ENCODE measurements at regions not wholly inside any gene's neighbourhood (a gene's known extent, or its start where the extent isn't known, plus 50 kb on each side); places are given as distances from the start of the nearest gene placed in this dataset.

DNA sequence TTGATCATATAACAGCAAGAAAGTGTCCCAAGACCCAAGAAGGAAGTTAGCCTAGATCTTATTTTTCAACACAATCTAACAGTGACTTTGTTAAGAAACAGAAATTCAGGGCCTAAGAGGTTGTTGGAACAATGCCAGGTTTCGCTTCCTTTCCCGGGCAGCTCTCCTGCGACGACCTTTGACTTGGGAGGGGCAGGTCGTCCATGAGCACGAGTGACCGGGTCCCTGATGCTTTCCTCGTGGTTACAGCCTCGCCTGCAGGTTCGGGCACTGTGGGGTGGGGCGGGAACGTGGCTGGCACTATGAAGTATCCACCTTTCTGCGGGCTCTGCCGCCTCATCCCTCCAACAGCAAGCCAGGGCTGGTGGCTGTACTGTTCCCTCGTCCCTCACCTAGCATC is 90.1 kb upstream of the RGMA start:
- DNase-seq (ENCODE audit: low spot score) = no peak
- no peak for FAIRE-seq

- DNase-seq (ENCODE audit: low spot score) = no peak
- no peak for FAIRE-seq
These were observed 89.4 kb upstream of the RGMA start for GRCh38 chr15:93178371-93178770.

DNA sequence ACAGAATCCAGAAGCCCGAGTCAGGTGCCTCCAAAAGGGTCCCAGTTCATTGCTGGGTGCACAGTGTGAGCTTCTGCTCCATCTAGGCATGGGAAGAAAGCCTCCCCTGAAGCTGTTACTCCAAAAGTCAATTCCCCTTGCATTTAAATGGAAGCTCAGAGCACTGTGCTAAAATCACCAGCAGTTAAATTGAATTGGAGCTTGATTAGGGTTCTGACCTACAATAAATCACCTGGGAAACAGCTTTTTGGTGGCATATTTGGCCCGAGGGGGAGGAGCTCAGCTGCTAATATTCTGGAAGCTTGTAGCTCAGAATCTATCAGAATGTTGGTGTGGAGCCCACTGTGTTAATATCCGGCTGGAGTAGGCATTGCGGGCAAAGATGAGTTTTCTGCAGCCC is 87.1 kb upstream of the RGMA start:
- DNase-seq (ENCODE audit: low spot score) = no peak
- FAIRE-seq = no peak

DNA sequence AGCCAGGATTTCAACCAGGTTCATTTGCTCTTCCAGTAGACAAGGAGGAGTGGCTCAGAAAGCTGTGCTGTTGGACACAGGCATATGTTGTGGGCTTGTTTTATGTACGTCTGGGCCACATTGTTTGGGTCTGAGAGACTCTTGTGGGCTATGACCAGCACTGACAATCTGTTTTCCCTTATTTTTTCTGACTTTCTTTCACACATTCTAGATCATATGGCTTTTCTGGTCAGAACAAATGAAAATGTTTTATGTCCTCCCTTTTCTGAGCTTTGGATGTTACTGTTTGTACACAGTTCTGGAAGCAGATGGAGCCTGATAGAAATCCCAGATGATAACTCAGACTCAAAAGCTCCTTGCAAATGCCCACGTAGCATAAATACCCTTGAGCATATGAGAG is 85.8 kb upstream of the RGMA start:
- no peak for DNase-seq (ENCODE audit: low spot score)
- FAIRE-seq = no peak

- FAIRE-seq (no peak), DNase-seq (ENCODE audit: low spot score) (no peak)
These were observed 84.4 kb upstream of the RGMA start for GRCh38 chr15:93173369-93173768.

DNA sequence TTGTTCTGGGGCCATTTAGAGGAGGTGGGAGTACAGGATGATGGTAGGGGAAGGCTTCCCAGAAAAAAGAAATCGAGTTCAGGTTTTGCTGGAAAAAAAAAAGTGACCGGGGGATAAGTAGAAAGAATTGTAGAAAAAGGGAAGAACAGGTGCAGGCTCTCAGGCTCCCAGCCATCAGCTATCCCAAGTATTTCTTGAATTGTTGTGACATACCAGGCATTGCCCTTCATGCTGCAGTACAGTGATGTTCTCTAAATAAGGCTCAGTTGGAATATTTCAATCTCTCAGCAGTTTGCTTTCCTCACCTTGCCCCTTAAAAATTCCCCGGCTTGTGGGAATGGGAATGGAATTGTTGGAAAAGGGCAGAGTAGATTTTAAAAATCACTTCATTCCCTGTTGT is 82.5 kb upstream of the RGMA start:
- FAIRE-seq (no peak), DNase-seq (ENCODE audit: low spot score) (no peak)

DNA sequence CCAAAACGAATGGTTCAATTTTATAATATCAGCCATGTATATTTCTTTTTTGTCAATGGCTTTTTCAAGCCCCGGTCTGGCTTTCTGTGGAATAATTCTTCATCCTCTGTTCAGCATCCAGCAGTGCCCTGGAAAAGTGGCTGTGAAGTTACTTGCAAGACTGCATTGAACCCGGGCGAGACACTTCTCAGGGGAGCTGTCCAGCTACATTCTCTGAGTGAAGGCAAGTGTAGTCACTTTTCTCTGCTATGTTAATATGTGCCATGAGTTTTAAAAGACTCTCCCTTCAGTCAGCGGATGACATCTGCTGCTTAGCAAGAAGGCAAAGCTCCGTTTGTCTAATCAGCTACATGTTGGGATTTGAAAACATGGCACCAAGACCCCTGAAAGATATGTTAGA is 81.3 kb upstream of the RGMA start:
- no peak for FAIRE-seq
- DNase-seq (ENCODE audit: low spot score) = no peak

GRCh38 chr15:93168910-93169309 is 79.9 kb upstream of the RGMA start:
- DNase-seq (ENCODE audit: low spot score) (no peak), FAIRE-seq (no peak)

DNA sequence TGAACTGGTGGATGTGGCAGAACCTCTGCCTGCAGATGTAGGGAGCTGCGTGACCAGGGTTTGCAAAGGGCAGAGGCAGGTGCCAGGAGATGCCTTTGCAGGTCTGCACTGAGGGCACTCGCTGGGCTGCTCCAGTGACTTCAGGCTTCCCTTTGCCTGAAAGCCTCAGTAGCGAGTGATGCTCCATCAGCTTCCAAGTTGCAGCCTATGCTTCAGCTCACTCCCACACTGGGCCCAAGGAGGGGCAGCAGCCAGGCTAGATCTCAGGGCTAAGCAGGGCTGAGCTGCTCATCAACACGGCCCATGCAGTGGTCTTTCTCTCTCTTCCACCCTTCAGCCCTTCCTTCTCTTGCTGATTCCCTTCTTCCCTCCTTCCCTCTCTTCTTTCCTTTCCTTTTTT is 78.3 kb upstream of the RGMA start:
- no peak for DNase-seq (ENCODE audit: low spot score)
- no peak for FAIRE-seq

DNA sequence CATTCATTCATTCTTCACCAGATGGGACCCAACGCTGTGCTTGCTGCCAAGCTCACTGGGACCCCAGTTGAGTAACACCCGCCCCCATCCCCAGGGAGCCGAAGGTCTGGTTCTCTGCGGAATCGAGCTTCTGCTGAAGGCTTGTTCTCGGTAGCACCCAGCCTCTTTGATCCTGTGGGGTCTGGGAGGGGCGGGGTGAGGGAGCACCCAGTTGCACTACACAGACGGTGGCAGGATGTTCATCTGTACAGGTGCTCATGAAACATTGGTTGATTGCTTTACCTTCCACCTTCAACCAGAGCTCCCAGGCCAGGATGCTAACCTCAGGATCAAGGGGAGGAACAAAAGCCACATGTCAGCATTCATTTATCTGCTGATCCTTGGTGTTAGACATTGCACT is 77.7 kb upstream of the RGMA start:
- DNase-seq (ENCODE audit: low spot score) (no peak), FAIRE-seq (no peak)

- DNase-seq (ENCODE audit: low spot score) (no peak), FAIRE-seq (no peak)
These were observed 76.9 kb upstream of the RGMA start for GRCh38 chr15:93165734-93166470.

DNA sequence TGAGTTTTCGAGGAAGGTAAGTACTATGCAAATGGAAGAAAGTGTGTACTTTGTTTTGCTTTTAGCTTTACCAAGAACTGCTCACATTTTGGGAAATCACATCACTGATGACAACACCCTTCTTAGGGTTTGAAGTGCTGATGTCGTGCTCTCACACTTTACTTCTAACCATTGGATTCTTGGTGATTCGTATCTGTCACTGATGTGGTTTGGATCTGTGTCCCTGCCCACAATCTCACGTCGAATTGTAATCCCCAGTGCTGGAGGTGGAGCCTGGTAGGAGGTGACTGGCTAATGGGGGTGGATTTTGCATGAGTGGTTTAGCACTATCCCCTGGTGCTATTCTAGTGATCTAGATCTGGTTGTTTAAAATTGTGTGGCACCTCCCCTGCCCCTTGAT is 75.4 kb upstream of the RGMA start:
- FAIRE-seq (no peak), DNase-seq (ENCODE audit: low spot score) (no peak)

- DNase-seq (ENCODE audit: low spot score) = no peak
These were observed 73.5 kb upstream of the RGMA start for GRCh38 chr15:93162560-93162959.

GRCh38 chr15:93159930-93160329 is 70.9 kb upstream of the RGMA start:
- no peak for DNase-seq (ENCODE audit: low spot score)
- no peak for FAIRE-seq

More at GRCh38 chr15:93162560-93162959, 73.5 kb upstream of the RGMA start:
- no peak for FAIRE-seq

DNA sequence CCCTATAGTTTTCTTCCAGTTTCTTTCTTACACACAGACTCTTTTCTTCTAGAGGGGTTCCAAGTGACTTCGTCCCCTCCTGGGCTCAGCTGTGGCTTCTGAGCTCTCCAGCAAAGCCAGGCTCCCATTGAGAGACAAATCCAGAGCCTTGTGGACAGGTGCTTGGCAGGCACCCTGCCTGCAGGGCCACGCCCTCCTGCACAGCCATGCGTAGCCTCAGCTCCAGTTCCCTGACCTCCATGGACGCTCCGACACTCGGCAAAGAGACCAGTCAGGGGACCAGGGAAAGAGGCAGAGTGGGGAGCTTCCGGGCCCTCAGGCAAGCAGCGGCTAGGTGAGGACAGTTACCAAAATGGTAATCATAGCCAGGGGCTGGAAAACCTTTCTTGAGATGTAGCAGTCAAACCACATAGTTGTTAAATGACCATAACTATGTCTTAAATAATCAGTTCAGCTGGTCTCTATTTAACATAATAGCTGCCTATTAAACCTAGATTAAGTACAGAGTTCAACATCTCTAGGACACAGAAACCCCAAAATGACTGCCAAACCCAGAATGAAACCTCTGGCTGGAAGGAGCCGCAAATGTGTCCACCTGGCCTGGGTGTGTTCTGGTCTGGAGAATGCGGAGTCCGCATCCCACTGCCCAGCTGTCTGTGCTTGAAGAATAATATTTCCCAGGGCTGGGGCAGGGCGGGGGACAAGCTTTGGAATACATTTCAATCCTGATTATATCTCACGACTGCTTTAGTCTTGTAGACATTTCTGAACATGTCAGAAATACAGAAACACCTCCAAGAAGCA is 69.3 kb upstream of the RGMA start:
- FAIRE-seq (no peak), DNase-seq (ENCODE audit: low spot score) (no peak)

DNA sequence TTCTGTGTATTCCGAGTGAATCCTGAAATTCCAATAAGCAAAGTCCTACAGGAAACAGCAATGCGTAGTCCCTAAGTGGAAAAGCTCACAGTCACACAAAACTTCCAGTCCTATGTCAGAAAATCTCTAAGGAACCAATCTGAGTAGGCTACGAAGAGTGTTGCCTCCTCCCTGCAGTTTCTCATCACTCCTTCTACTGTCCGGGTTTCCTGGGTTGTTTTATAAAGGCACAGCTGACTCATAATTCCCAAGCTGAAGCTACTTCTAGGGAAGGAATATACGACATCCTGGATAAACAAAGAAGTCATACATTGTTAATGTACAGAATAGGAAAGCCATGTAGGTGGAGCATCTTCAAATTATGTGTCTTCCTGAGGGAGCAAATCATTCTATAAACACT is 65.7 kb upstream of the RGMA start:
- no peak for FAIRE-seq
- DNase-seq (ENCODE audit: low spot score) = no peak

DNA sequence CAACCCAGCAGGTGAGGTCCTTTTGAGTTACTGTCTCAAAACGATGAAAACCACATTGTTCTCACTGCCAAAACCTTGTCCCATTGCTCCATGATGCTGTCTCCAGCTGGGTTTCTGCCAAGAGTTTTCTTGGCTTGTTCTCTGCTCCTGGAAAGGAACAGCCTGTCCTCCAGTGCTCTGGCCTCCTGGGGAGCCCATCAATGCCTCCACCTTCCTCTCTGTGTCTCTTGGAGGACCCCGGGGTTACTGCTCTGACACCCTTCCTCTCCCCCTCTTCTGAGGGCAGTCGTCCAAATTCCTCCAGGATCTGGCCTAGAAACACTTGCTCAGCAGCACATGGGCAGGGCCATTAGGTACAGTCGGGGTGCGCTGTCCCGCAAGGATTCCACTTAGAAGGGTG is 63.9 kb upstream of the RGMA start:
- FAIRE-seq (no peak), DNase-seq (ENCODE audit: low spot score) (no peak)

DNA sequence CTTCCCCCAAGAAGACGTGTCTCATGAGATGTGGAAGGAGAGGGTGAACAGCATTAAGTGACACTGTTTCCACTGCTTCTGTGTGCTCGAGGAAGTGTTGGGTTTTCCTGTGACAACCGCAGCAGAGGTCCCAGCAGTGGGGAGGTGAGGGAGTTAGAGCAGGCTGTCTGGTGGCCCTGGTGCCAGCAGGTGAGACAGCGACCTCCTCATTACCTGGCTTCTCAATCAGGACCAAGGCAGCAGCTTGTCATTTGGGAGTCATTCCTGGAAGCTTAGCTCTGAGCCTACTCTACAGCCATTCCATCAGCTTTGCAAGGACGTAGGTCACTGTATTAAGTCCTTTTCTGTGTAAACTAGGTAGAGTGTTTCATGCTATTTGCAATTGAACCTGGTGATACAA is 63.3 kb upstream of the RGMA start:
- FAIRE-seq = no peak
- no peak for DNase-seq (ENCODE audit: low spot score)

DNA sequence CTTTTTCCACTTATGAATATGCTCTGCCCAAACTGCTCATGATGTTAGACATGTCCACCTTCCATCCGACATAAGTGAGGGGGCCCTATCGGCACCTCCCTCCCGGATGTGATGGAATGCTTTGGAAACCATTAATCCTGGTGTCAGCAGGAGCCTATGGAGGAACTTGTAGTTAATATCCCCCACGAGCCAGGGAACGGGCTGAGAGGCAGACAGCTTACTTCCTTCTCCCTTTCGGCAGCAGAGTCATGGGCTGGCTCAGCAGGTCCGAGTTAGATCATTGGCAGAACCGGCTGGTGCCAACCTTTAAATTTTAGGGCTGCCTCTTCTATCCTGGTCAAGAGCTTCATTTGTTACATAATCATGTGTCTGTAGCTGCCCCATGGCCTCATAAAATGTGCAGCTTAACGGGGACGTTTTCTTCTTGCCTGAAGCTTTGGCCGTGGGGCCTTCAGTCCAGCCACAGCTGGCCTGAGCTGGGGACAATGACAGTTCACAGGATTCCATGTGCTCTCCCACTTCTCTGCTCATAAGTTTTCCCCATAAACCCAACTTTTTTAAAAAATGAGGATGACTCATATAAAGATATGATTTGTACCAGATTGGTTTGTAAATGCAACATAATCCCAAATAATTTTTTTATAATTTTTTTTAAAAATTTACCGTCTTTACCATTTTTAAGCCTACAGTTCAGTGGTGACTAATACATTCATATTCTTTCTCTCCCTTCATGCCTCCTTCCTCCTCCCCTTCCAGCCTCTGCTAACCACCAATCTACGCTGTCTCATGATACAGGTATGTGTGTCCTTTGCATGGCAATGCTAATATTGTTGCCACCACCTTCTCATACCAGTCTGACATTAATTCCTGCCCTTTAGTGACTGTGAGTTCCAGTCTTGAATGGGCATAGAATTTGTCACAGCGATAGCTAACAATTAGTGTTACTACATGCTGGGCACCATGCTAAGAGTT is 62.2 kb upstream of the RGMA start:
- no peak for FAIRE-seq
- DNase-seq (ENCODE audit: low spot score) = no peak

DNA sequence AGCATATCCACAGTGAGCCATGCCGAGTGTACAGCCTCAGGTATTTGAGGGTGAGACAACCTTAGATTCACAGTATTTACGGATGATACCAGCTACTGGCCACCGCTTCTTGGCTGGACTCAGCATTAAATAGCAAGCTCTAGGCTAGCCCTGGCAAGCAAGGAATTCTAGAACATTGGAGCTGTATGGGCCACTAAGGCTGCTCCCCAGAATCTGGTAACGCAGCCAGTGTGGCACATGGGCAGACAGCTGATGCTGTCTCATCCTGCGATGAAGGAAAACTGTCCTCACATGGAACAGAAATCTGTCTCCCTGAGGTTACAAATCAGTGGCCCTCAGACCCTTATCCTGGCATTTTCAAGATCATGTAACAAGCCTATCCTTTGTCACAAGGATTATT is 57.6 kb upstream of the RGMA start:
- FAIRE-seq (no peak), DNase-seq (ENCODE audit: low spot score) (no peak)

- DNase-seq (ENCODE audit: low spot score) (no peak), FAIRE-seq (no peak)
These were observed 57.2 kb upstream of the RGMA start for GRCh38 chr15:93146196-93146595.

Data from RCC 7860 (cell line).